Left ventricle myocardium inferior (tissue), 1 donor: ENCODE measurements at regions not wholly inside any gene's neighbourhood (a gene's known extent, or its start where the extent isn't known, plus 50 kb on each side); places are given as distances from the start of the nearest gene placed in this dataset.
"Not testable (repeated sequence)": the region's sequence is repeated elsewhere in the genome, so short reads cannot be mapped to it uniquely, and the experiment has no call there.

Experiments
- DNase-seq: peaks from one replicate; pipeline ENCODE4 v3.0.0-alpha.2; 2020
- H3K27ac ChIP-seq: fragments of 200-600 bp; replicated peaks from 2 replicates; pipeline ENCODE4 v1.8.0; 2021
- H3K27me3 ChIP-seq: fragments of 200-600 bp; 2 replicates; pipeline ENCODE4 v1.8.0; 2021; ENCODE audit warnings: low read depth
- H3K36me3 ChIP-seq: fragments of 200-600 bp; 2 replicates; pipeline ENCODE4 v1.8.0; 2021
- H3K4me1 ChIP-seq: fragments of 200-600 bp; 2 replicates; pipeline ENCODE4 v1.8.0; 2021
- H3K4me3 ChIP-seq: fragments of 200-600 bp; 2 replicates; pipeline ENCODE4 v1.8.0; 2021; ENCODE audit warnings: mild to moderate bottlenecking, moderate library complexity
- H3K9me3 ChIP-seq: fragments of 200-600 bp; replicated peaks from 2 replicates; pipeline ENCODE4 v1.8.0; 2021
- CTCF ChIP-seq: fragments of 200-600 bp; IDR thresholded peaks from 2 replicates; pipeline ENCODE4 v1.8.0; 2021; ENCODE audit warnings: antibody characterized with exemption, mild to moderate bottlenecking, borderline replicate concordance
- intact Hi-C: fragments of 100-400 bp; cut with micrococcal nuclease; formaldehyde crosslinking; loops from one replicate; pipeline ENCODE4 v1.11.0; 2022
- donor health status: DM: no; HTN: yes; CAD: no; lungs with severe emphysema.

GRCh38 chrX:77061022-77061421 lies 386.2 kb upstream of the FGF16 start:
- Histone ChIP-seq H3K27ac (no peak overlapping the region), H3K27me3 (no peaks in the 10 kb centered on the region), H3K9me3 (no peaks in the 10 kb centered on the region), H3K4me3 (no peak overlapping the region), H3K4me1 (no peaks in the 10 kb centered on the region), H3K36me3 (no peaks in the 10 kb centered on the region)
- intact Hi-C loops, result no loop called here
- no peak for TF ChIP-seq CTCF
- no peak for DNase-seq

- DNase-seq, result no peak
- no peaks in the 10 kb centered on the region for H3K27me3 ChIP-seq
- H3K4me1 ChIP-seq, result no peaks in the 10 kb centered on the region
- no peak for TF ChIP-seq CTCF
- intact Hi-C loops, result no loop called here
- no peaks in the 10 kb centered on the region for H3K9me3 ChIP-seq
- no peak overlapping the region for H3K27ac ChIP-seq
- no peak overlapping the region for H3K4me3 ChIP-seq
- H3K36me3 ChIP-seq, result no peaks in the 10 kb centered on the region
Measured at GRCh38 chrX:77061545-77061944, 385.6 kb upstream of the FGF16 start.

GRCh38 chrX:77065896-77066295 lies 381.3 kb upstream of the FGF16 start:
- no peak for TF ChIP-seq CTCF
- intact Hi-C loops, result no loop called here
- Histone ChIP-seq H3K36me3 (no peaks in the 10 kb centered on the region), H3K27me3 (no peaks in the 10 kb centered on the region), H3K27ac (no peak overlapping the region), H3K4me3 (no peak overlapping the region), H3K4me1 (no peaks in the 10 kb centered on the region), H3K9me3 (no peaks in the 10 kb centered on the region)
- DNase-seq, result no peak

- H3K36me3 ChIP-seq, result no peaks in the 10 kb centered on the region
- H3K4me3 ChIP-seq, result no peak overlapping the region
- no peak for DNase-seq
- H3K4me1 ChIP-seq, result no peaks in the 10 kb centered on the region
- no peaks in the 10 kb centered on the region for H3K27me3 ChIP-seq
- no peak for TF ChIP-seq CTCF
- H3K27ac ChIP-seq, result no peak overlapping the region
- intact Hi-C loops, result no loop called here
- no peaks in the 10 kb centered on the region for H3K9me3 ChIP-seq
Measured at GRCh38 chrX:77070202-77070918, 376.8 kb upstream of the FGF16 start.

- no peaks in the 10 kb centered on the region for H3K27me3 ChIP-seq
- no peak overlapping the region for H3K4me3 ChIP-seq
- H3K9me3 ChIP-seq, result peaks cover 15% of the 10 kb centered on the region
- no peak overlapping the region for H3K27ac ChIP-seq
- no peak for TF ChIP-seq CTCF
- intact Hi-C loops, result no loop called here
- no peaks in the 10 kb centered on the region for H3K4me1 ChIP-seq
- H3K36me3 ChIP-seq, result no peaks in the 10 kb centered on the region
- DNase-seq, result no peak
Measured at GRCh38 chrX:77076896-77077295, 370.3 kb upstream of the FGF16 start.

GRCh38 chrX:77081237-77081636 lies 366.0 kb upstream of the FGF16 start:
- H3K27me3 ChIP-seq, DNase-seq, intact Hi-C loops, H3K27ac ChIP-seq, H3K4me3 ChIP-seq, H3K4me1 ChIP-seq, H3K36me3 ChIP-seq: not testable (repeated sequence)
- peaks cover 15% of the 10 kb centered on the region for H3K9me3 ChIP-seq
